ENCODE measurements at regions not wholly inside any gene's neighbourhood (a gene's known extent, or its start where the extent isn't known, plus 50 kb on each side); places are given as distances from the start of the nearest gene placed in this dataset.

DNA sequence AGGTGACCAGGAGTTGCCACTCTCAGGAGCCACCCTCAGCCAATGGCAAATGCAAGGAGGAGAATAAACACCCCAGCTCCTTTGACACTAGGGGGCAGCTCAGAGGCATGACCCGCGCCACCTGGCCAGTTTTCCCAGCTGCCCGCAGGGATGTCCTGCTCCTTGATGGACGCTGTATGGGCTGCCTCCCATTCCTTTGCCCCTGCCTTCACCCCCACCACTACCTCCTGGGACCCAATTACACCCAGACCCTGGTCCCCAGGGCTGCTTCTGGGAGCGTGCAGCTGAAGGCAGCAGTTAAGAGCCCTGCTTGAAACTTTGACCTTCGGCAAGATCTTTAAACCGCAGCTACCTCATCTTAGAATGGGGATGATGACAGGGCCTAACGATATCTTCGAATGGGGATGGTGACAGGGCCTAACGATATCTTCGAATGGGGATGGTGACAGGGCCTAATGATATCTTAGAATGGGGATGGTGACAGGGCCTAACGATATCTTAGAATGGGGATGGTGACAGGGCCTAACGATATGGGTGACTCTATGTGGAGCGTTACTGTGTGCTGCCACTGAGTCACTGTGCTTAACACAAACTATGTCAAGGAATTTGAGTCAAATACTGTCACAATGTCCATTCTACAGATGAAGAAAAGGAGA, 163.0 kb upstream of the KAZN start:
- DNase-seq = no peak

DNA sequence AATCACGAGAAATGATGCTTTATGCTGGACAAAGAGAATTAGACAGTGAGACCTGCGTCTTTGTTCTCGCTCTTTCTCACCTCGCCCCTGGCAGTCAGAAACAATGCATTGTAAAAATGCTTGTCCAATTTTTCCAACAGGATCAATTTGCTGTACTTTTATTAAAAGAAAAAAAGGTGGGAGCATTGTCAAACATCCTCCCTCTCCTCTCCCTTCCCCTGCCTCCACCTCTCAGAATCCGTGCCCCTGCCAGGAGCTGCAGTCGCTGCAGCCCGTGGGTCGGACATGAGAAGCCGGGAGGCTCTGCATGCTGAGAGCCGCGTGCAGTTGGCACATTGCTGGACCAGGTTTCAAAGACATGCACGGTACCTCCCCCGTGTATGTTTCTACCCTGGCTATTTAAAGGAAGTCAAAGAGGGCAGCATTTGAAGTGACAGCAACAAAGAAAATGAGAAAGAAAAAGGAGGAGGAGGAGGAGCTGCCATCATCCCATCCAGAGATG, 161.0 kb upstream of the KAZN start:
- DNase-seq = peak in 4 of 56 donors; percentile 8 to 44 (median 27)

DNA sequence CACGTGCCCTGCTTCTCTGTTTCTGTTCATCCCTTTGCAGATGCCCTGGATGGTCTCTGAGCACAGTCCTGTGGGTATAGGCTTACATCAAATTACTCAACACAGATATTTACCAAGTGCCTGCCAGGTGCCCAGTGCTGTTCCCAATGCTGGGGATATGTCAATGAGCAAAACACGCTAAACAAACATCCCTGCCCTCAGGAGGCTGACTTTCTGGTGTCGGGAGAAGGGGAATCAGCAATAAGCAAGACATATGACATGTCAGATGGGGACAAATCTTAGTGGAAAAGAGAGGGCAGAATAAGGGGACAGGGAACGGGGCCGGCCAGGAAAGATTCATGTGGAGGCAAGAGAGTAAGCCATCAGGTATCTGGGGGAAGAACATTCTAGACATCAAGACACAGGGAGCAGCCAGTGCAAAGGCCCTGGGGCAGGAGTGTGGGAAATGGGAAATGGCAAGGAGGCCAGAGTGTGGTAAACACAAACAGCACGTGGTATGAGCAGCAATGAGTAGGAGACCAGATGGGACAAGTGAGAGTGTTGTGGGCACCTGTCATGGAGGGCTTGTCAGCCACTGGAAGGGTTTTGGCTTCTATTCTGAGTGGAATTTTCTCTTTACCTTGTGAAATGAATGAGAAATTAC, 160.2 kb upstream of the KAZN start:
- no peak for DNase-seq

DNA sequence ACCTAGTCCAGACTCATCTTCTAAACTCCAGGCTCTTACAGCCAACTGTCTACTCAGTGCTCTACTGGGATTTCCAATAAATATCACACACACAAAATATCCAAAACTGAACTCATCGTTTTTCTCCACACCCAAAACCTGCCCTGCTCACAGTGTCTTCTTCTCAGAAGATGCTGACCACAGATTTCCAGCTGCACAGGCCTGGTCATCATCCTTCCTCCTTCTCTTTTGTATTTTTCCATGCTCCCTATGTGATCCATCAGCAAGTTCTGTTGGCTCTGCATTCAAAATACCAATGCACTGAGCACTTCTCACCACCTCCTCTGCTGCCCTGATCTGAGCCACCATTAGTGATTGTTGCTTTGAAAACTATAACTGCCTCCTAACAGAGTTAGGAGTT, 159.5 kb upstream of the KAZN start:
- DNase-seq = no peak

DNA sequence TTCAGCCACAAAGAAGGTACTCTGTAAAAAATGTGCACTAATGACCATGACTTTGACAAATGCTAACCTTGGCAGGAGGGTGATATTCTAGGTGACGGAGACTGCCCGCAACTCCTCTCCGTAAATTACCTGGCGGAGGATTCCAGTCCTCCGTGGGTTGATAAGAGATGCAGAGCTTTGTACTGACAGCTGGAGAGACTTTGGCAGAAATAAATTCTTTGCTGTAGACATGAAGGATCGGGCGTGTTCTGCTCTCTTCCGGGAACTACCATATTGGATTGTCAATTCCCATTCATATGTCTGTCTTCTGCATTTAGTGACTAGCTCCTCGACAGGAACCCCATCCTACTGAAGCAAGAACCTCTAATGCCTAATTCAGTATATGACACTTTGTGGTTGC, 158.3 kb upstream of the KAZN start:
- DNase-seq = no peak

DNA sequence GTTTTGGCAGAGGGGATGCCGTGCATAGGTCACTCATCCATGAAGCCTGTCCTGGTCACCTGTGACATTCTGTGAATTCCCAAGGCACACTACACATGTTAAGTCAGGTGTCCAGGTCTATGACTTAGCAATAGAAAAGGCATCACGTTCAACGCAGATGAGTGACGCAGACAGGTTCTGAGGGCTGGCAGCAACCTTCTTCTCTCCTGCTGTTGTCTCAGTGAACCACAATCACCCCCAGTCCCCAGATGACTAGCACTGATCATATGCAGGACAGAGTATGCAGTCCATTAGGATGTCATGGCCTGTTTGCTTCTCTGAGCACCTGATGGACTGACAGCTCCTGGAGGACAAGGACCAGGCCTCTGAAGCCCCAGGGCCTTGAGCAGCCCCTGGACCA, 157.8 kb upstream of the KAZN start:
- DNase-seq = no peak

DNA sequence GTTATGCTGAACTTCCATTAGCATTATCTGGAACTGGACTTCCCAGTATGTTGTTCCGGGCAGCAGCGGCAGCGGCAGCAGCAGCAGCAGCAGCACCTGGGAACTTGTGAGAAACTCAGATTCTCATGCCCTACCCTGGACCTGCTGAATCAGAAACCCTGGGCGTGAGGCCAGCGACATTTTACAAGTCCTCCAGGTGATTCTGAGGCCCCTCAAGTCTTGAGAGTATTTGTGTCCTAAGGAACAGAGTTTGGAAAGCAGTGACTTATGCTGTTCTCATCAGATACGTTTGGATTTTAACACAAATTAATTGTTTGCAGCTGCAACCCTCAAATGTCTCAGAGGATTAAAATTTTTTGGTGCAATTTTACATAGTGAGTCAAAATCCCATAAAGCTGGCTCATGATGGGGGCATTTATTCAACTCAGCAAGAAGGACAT, 157.2 kb upstream of the KAZN start:
- DNase-seq = no peak

DNA sequence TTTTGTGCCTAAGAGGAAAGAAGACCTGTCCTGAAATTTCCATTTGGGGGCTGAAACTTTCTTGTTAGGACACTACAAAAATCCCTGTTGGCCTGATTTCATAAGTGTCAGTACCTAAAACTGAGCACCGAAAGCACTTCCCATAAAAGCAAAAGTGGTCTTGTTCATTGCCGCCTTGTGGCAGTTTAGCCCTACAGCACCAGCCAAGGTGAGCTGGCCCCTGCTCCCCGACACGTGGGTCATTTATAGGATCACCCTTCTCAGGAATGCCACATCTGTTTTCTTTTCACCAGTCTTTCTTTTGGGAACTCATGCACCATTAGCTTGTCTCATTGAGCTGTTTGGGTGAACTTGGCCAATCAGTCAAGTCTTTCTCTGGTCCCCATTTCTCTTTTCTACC, 155.8 kb upstream of the KAZN start:
- DNase-seq = no peak

DNA sequence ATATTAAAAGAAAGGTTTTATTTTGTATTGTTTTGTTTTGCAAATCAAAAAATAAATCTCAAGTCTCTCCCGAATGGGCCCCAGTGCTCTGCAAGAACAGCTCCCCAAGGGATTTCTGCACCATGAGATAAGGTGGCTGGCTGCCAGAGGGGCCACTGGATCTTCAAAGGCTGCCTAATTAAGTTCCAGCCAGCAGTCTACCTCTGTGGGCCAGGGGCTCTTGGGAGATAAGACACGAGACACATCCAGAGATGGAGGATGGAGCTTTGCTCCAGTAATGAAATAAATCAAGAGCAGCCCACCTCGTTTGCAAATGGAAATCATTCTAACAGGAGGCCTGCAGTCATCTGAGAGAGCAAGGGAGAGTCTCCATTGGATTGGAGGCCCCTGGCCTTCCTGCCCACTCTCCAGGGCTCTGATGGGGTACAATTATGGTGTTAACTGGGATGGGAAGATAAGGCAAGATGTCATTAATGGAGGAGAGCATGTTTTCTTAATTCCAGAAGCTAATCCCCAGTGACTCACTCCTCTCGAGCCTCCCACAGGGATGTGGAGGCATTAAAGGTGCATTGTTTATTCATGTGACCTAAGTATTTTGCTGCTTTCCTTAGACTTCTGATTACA, 155.2 kb upstream of the KAZN start:
- DNase-seq = no peak

DNA sequence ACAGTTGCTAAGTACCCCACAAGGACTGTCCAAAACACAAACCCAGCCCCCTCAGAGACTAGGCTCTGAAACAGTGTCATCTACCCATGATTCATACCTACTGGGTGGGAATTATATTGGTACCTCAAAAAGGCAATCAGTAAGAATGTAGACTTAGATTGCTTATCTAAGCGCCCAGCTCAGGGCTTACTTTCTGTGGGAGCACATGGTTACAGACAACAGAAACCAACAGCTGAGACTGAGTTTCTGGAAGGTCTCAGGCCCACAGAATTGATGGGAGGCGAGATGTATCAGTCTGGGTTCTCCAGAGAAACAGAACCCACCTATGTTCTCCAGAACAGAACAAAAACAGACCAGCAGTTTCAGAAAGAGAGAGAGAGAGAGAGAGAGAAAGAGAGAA, 147.3 kb upstream of the KAZN start:
- DNase-seq = no peak

DNA sequence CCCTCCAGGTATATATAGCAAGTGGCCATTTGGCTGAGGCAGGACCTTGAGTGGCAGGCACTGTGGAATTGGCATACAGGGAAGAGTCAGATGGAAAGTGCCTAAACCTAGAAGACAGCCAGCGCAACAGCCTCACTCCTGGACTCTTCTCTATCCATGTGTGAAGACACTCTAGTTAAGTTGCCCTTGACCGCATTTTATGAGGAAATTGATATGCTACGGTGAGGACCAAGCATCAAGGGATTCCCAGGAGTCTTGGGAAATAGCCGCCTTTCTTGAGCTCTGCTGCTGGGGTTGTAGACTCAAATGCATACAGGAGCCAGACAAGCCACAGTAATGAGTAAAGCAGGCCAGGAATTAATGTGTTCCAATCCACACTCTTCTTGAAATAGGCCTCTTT, 145.9 kb upstream of the KAZN start:
- no peak for DNase-seq

DNA sequence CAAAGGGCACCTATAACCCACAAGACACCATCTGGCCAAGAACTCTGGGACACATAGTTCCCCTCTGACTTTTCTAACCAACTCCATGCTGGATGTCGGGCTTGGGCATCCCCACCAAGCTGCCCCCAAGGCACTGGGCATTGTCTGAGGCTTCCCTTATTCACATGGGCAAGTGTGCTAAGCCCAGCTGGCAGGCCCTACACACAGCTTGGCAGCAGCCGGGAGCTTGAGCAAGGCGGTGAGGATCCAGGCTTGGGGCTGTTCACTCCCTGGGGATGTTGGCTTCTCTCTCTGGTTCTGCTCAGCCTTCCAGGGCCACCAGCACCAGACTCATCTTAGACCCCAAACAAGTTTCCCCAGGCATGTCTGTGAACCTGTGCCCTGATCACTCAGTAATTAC, 138.3 kb upstream of the KAZN start:
- peak in 2 of 56 donors; percentile 2 to 6 for DNase-seq

DNA sequence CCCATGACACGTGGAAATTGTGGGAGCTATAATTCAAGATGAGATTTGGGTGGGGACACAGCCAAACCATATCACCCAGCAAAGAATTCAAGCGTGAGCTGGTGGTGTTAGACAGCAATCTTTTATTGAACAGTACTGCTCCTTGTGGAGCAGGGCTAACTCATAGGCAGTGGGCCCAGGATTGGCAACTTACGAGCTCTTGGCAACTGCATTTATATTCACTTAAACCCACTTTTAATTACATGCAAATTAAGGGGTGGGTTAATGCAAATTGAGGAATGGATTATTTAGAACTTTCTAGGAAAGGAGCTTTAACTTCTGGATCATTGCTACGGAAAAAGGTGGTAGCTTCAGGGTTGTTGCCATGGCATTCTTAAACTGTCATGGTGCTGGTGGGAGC, 135.6 kb upstream of the KAZN start:
- no peak for DNase-seq

DNA sequence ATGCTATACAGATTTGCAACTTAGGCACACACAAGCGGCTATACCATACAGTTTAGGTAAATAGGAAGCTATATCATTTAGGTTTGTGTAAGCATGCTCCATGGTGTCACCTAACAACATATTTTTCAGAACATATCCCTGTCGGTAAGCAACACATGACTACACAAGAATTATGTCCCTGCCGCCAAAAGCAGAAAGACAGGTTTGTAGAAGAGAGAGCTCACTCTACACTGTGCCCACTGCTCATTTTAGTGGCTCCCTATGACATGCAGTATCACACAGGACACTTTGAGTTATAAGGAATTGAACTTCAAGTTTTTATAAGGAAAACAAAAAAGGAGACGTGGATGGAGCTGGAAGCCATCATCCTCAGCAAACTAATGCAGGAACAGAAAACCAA, 132.5 kb upstream of the KAZN start:
- no peak for DNase-seq

DNA sequence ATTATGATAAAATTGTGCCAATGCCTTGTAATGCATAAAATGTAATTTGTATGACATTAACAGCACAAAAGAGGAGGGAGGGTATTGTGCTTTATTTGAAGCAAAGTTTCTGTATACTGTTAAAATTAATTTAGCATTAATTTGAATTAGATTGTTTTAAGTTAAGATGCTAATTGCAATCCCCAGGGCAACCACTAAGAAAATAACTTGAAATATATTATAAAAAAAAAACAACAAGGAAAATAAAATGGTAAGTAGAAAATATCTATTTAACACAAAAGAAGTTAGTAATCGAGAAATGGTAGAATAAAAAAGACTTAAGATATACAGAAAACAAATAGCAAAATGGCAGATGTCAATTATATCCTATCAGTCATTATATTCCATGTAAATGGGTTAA, 131.4 kb upstream of the KAZN start:
- DNase-seq = no peak

DNA sequence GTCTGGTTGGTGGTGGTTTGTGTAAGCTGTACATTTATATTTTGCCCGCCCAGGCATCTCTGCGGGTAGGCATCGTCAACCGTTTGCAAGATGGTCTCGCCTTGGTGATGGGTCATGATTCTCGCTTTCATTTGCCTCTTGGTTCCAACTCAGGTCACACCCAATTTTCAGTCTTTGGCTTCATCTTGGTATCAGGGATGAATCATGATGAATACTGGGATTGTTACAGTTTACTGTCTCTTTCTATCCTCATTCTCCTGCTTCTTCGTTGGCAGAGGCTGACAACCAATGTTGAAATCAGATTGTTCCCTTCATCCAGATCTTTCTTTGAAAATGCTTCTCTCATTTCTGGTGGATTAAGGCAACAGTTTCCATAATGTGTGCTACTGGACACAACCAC, 129.7 kb upstream of the KAZN start:
- no peak for DNase-seq

DNA sequence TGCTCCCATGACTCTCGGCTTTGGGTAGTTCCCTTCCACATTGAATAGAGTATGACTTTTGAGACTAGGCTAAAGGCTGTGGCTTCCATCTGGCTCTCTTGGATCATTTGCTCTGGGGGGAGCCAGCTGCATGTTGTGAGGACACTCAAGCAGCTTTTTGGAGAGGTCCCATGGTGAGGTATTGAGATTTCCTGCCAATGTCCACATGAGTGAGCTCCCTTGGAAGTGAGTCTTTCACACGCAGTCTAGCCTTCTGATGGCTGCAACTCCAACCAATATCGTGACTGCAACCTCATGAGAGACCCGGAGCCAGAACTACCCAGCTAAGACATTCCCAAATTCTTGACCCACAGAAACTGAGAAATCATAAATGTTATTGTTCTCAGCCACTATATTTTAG, 127.7 kb upstream of the KAZN start:
- no peak for DNase-seq

DNA sequence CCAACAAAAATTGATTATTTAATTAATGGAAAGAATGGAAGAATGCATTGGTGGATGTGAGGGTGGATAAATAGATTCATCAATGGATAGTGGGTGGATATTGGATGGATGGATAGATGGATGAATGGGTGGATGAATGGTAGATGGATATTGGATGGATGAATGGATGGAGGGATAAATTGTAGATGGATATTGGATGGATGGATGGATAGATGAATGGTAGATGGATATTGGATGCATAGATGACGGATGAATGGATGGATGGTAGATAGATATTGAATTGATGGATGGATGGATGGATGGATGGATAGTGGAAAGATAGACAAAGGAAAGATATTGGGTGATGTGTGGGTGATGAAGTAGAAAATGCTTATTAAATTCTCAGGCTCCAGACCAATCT, 123.6 kb upstream of the KAZN start:
- DNase-seq = no peak

DNA sequence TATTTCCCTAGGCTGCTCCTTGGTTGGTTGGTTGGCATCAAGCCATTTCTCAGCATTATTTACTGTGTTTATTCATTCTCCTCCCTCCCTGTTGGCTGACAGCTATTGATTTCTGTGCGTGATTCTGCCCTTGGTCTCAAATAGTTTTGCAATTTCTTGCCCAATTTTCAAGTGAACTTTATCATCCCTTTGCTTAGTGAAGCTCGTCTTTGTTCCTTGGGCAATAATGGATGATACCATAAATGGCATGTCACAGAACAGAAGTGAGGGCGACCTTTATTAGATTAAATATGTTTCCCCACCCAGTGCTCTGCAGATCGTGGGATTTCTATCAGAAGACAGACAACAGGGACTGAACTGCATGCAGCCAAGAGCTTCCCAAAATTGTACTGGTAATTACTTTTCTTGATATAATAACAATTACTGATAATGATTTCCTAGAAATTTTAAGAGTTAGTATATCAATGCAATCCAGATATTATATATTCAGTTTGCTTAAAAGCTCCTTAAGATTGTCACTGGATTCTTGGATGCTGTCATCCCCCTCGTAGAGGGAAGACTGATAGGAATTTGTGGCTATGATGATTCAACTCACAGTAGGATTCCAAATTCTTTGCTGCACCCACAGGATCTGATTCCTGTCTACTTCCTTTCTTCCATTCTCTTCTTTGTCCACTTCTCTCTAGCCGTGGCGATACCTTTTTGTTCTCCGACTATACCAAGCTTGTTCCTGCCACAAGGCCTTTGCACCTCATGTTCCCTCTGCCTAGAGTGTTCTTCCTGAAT, 122.1 kb upstream of the KAZN start:
- DNase-seq = no peak

DNA sequence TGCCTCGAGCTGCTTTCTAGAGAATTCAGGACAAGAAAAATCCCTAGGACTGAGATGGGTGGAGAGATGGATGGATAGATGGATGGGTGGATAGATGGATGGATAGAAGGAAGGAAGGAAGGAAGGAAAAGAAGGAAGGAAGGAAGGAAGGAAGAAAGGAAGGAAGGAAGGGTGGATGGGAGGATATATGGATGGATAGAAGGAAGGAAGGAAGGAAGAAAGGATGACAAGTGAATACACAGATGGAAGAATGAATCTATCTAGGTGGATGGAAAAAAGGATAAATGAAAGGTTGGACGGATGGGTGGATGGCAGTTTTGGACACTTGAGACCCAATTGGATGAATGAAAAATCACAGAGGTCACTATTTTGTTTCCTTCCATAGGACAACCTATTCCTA, 120.4 kb upstream of the KAZN start:
- DNase-seq = no peak

DNA sequence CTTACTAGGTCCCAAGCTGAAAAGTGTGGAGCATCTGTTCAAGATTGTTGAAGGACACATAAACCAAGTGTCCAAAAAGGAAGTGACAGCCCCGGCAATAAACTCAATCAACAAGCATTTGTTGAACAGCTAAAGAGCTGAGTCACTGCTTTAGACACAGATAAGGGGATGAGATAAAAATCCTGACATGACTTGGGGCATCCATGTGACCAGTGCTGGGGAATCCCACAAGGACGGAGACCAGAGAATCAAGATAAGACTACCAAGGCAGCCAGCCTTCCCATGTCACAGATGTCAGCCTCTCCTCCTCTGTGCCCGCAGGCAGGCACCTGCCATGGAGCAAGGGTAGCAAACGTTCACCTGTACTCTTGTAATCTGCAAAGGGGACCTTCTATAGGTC, 118.6 kb upstream of the KAZN start:
- DNase-seq = no peak

DNA sequence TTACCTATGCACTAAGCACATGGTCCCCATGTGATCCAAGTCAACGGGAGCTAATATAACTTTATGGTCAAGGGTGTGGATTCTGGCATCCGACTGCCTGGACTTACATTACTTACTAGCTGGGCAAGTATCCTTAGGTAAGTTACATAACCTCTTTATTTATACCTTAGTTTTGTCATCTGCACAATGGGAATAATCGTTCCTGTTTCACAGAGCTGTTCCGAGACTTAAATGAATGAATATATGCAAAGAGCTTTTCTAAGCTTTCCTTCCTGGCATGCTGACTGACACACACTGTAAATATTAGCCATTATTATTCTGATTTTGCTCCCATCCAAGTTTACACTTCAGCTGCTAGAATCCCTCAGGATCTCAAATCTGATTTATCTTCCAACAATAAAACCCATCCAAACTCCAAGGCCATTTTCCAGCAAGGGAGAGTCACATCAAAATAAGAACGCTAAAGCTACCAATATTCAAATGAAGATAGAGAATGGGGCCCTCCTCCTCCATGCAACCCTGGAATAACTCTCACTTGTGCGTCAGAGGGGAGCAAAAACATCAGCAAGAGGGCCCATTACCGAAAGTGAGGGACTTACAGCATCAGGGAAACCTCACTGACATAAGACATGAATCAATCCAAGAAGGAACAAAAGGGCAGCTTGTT, 115.6 kb upstream of the KAZN start:
- no peak for DNase-seq

Measured in amygdala (tissue), 56 donors.